ENCODE measurements at regions not wholly inside any gene's neighbourhood (a gene's known extent, or its start where the extent isn't known, plus 50 kb on each side); places are given as distances from the start of the nearest gene placed in this dataset.

DNA sequence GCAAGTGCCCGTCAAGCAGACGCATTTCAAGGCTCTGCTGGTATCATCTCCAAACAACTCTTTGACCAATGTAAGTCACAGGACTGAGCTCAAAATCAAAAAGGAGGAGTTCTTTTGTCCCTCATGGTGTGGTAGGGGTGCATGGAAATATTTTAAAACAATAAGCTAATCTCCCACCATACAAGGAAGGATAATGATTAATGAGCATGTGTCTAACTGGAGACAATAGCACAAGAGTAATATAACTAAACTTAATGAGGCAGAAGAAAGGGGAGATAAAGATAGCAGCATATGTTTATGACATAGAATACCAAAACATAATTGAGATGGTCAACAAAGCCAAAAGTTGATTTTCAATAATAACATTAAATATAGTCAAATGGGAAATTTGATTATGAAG lies 668.0 kb upstream of the ZP4 start:
- Histone ChIP-seq H2AK5ac (ENCODE audit: insufficient read length, low read length) (no peak overlapping the region), H3K4ac (ENCODE audit: low read depth, low read length) (no peak overlapping the region), H3K23me2 (ENCODE audit: insufficient read length, low read depth, low read length, poor library complexity, severe bottlenecking) (no peaks in the 10 kb centered on the region), H3K4me2 (ENCODE audit: insufficient read depth, insufficient read length, low read length) (no peak overlapping the region), H4K5ac (ENCODE audit: insufficient read length, low read depth, low read length) (no peak overlapping the region), H4K91ac (ENCODE audit: insufficient read length, low read depth, low read length) (no peak overlapping the region), H2BK20ac (ENCODE audit: low read depth, low read length, poor library complexity, severe bottlenecking) (no peak overlapping the region), H3K4me1 (ENCODE audit: insufficient read depth, low read length) (no peaks in the 10 kb centered on the region), H3K9ac (ENCODE audit: extremely low read depth, insufficient read length, low read length) (no peak overlapping the region), H2BK15ac (ENCODE audit: low read depth, low read length) (no peak overlapping the region), H2BK120ac (ENCODE audit: low read depth, low read length, poor library complexity, severe bottlenecking) (no peak overlapping the region), H2BK5ac (ENCODE audit: insufficient read length, low read length) (no peak overlapping the region), H4K8ac (replicated peaks; ENCODE audit: insufficient read length, low read depth, low read length) (no peak overlapping the region), H4K20me1 (ENCODE audit: control insufficient read depth, insufficient read depth, insufficient read length) (no peaks in the 10 kb centered on the region), H2BK12ac (ENCODE audit: insufficient read length, low read depth, low read length) (no peak overlapping the region), H3K79me1 (ENCODE audit: insufficient read depth, low read depth, low read length, poor library complexity, severe bottlenecking) (no peaks in the 10 kb centered on the region), H3K23ac (ENCODE audit: insufficient read length, low read depth, low read length) (no peak overlapping the region), H3K79me2 (ENCODE audit: insufficient read depth, low read length) (no peaks in the 10 kb centered on the region), H2AFZ (ENCODE audit: low read length) (no peak overlapping the region), H3K56ac (ENCODE audit: insufficient read length, low read depth, low read length) (no peak overlapping the region), H3T11ph (ENCODE audit: low read length) (no peak overlapping the region), H3K9me3 (ENCODE audit: control insufficient read depth, low read depth, low read length) (no peaks in the 10 kb centered on the region), H3K18ac (ENCODE audit: insufficient read length, low read depth, low read length) (no peak overlapping the region), H3K14ac (ENCODE audit: insufficient read depth, low read length) (no peak overlapping the region), H3K27ac (ENCODE audit: insufficient read length, low read depth, low read length) (no peak overlapping the region), H3K27me3 (ENCODE audit: insufficient read depth, low read length) (no peaks in the 10 kb centered on the region)
- no peaks in the 10 kb centered on the region for H3K9me3 Mint-ChIP-seq
- no peaks in the 10 kb centered on the region for H3K4me1 Mint-ChIP-seq
- TF ChIP-seq, protein P1, sequence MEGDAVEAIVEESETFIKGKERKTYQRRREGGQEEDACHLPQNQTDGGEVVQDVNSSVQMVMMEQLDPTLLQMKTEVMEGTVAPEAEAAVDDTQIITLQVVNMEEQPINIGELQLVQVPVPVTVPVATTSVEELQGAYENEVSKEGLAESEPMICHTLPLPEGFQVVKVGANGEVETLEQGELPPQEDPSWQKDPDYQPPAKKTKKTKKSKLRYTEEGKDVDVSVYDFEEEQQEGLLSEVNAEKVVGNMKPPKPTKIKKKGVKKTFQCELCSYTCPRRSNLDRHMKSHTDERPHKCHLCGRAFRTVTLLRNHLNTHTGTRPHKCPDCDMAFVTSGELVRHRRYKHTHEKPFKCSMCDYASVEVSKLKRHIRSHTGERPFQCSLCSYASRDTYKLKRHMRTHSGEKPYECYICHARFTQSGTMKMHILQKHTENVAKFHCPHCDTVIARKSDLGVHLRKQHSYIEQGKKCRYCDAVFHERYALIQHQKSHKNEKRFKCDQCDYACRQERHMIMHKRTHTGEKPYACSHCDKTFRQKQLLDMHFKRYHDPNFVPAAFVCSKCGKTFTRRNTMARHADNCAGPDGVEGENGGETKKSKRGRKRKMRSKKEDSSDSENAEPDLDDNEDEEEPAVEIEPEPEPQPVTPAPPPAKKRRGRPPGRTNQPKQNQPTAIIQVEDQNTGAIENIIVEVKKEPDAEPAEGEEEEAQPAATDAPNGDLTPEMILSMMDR (conservative IDR thresholded peaks at IDR 0.05), result no peak
- WGBS (ENCODE audit: extremely low coverage, insufficient read length, low lambda C conversion rate), result no CpG with 5 or more reads among the region's 2 CpGs
- H3K4me3 Mint-ChIP-seq, result no peak overlapping the region
- no peak overlapping the region for H3K27ac Mint-ChIP-seq
- H3K27me3 Mint-ChIP-seq (ENCODE audit: low read depth), result no peaks in the 10 kb centered on the region
- DNase-seq, result no peak
- no peaks in the 10 kb centered on the region; a peak in 1 of 7 replicates for H3K36me3 Mint-ChIP-seq (ENCODE audit: insufficient read depth in 1 of 3, low read depth in 3 of 3)
